ENCODE measurements at regions not wholly inside any gene's neighbourhood (a gene's known extent, or its start where the extent isn't known, plus 50 kb on each side); places are given as distances from the start of the nearest gene placed in this dataset.

DNA sequence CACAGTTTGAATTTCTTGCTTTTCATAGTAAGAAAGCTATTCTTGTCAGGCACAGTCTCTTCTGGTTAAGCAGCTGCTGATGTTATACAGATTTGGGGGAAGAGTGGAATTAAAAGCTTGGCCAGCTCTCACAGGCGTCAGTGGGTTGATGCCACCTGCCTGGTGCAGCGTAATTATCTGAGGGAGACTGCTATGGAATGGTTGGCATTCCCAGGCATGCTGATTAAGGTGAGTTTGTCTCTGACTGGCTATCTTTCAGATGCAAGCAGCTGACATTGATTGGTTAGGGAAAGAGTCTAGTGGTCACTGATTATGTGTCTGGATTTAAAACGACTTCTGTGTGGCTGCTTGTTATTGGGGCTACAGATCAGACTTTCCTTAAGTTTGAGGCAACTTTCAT, 948.4 kb downstream of the UQCRFS1 start:
- no peaks in the 10 kb centered on the region for H3K9me3 ChIP-seq (ENCODE audit: severe bottlenecking)
- H3K27me3 ChIP-seq (ENCODE audit: insufficient read depth, poor library complexity, severe bottlenecking), result peaks cover 7% of the 10 kb centered on the region
- no peak overlapping the region for H3K27ac ChIP-seq (ENCODE audit: poor library complexity, severe bottlenecking)
- TF ChIP-seq, protein P1, sequence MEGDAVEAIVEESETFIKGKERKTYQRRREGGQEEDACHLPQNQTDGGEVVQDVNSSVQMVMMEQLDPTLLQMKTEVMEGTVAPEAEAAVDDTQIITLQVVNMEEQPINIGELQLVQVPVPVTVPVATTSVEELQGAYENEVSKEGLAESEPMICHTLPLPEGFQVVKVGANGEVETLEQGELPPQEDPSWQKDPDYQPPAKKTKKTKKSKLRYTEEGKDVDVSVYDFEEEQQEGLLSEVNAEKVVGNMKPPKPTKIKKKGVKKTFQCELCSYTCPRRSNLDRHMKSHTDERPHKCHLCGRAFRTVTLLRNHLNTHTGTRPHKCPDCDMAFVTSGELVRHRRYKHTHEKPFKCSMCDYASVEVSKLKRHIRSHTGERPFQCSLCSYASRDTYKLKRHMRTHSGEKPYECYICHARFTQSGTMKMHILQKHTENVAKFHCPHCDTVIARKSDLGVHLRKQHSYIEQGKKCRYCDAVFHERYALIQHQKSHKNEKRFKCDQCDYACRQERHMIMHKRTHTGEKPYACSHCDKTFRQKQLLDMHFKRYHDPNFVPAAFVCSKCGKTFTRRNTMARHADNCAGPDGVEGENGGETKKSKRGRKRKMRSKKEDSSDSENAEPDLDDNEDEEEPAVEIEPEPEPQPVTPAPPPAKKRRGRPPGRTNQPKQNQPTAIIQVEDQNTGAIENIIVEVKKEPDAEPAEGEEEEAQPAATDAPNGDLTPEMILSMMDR (IDR thresholded peaks at IDR 0.05; ENCODE audit: poor library complexity, severe bottlenecking), result no peak
- H3K36me3 ChIP-seq (ENCODE audit: low read depth), result no peaks in the 10 kb centered on the region
- H3K4me3 ChIP-seq (ENCODE audit: severe bottlenecking), result no peak overlapping the region
- DNase-seq (ENCODE audit: low spot score) (no peak), ATAC-seq (ENCODE audit: low read depth) (no peak)
- no peaks in the 10 kb centered on the region for H3K4me1 ChIP-seq (ENCODE audit: insufficient read depth, poor library complexity, severe bottlenecking)

DNA sequence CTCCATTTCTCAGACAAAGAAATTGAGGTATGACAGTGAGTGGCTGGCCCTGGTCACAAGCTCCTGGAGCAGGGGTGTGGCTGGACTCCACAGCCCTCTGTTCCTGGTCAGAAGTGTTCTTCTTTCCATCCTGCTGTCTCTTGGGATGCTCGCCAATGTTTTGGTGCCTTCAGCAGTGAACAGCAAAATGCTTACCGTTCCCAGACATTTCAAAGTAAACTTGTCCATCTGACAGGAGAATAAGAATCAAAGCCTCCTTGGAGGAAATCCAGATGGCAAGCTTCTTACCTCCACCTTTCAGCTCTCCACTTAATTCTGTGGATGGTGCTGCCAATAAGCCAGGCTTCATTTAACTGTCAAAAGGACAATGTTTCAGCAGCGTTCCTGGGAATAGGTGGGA, 954.1 kb downstream of the UQCRFS1 start:
- Histone ChIP-seq H3K9me3 (ENCODE audit: severe bottlenecking) (no peaks in the 10 kb centered on the region), H3K36me3 (ENCODE audit: low read depth) (no peaks in the 10 kb centered on the region), H3K27ac (ENCODE audit: poor library complexity, severe bottlenecking) (no peak overlapping the region), H3K4me3 (ENCODE audit: severe bottlenecking) (no peak overlapping the region), H3K4me1 (ENCODE audit: insufficient read depth, poor library complexity, severe bottlenecking) (no peaks in the 10 kb centered on the region), H3K27me3 (ENCODE audit: insufficient read depth, poor library complexity, severe bottlenecking) (no peaks in the 10 kb centered on the region)
- no peak for DNase-seq (ENCODE audit: low spot score)
- ATAC-seq (ENCODE audit: low read depth), result no peak
- TF ChIP-seq, protein P1 (IDR thresholded peaks at IDR 0.05; ENCODE audit: poor library complexity, severe bottlenecking), result no peak

DNA sequence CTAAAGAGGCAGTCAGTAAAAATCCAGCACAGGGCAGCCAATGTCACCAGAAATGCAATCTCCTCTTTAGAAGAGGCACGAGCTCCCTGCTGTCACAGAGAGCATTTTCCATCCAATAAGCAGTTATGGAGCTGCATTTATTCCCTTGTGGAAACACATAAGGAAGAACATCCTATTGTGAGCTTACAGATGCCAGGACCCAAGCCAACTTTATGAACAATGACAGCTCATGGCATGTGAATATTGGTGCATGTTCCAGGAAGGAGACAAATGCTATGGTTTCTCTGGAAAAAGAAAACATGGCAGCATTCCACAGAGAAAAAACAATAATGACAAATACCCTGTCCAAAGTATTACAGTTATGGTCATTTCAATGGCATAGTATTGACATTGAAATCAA, 955.6 kb downstream of the UQCRFS1 start:
- ATAC-seq (ENCODE audit: low read depth), result no peak
- DNase-seq (ENCODE audit: low spot score), result no peak
- TF ChIP-seq, protein P1 (IDR thresholded peaks at IDR 0.05; ENCODE audit: poor library complexity, severe bottlenecking), result no peak
- H3K4me1 ChIP-seq (ENCODE audit: insufficient read depth, poor library complexity, severe bottlenecking), result no peaks in the 10 kb centered on the region
- no peak overlapping the region for H3K4me3 ChIP-seq (ENCODE audit: severe bottlenecking)
- H3K27me3 ChIP-seq (ENCODE audit: insufficient read depth, poor library complexity, severe bottlenecking), result no peaks in the 10 kb centered on the region
- no peaks in the 10 kb centered on the region for H3K36me3 ChIP-seq (ENCODE audit: low read depth)
- no peak overlapping the region for H3K27ac ChIP-seq (ENCODE audit: poor library complexity, severe bottlenecking)
- H3K9me3 ChIP-seq (ENCODE audit: severe bottlenecking), result no peaks in the 10 kb centered on the region

DNA sequence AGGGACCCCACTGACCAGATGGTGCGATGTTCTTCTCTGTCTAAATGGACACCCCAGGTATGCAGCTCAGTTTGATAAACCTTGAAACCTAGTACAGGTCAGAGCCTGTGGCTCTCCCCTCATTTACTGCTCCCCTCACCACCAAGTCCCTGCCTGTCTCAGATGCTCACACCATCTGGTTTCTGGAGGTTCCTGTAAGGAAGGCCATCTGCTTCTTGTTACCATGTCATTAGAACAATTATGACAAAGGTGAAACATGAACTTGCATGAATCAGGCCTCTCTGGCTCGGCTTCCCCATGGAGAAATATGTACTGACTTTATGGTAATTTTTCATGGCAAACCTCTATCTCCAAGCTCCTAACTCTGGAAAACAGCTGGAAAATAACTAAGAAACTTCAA, 965.7 kb downstream of the UQCRFS1 start:
- no peaks in the 10 kb centered on the region for H3K27me3 ChIP-seq (ENCODE audit: insufficient read depth, poor library complexity, severe bottlenecking)
- H3K36me3 ChIP-seq (ENCODE audit: low read depth), result no peaks in the 10 kb centered on the region
- no peak overlapping the region for H3K27ac ChIP-seq (ENCODE audit: poor library complexity, severe bottlenecking)
- no peaks in the 10 kb centered on the region for H3K4me1 ChIP-seq (ENCODE audit: insufficient read depth, poor library complexity, severe bottlenecking)
- no peak for DNase-seq (ENCODE audit: low spot score)
- no peak overlapping the region for H3K4me3 ChIP-seq (ENCODE audit: severe bottlenecking)
- TF ChIP-seq, protein P1 (IDR thresholded peaks at IDR 0.05; ENCODE audit: poor library complexity, severe bottlenecking), result no peak
- H3K9me3 ChIP-seq (ENCODE audit: severe bottlenecking), result no peaks in the 10 kb centered on the region
- ATAC-seq (ENCODE audit: low read depth), result no peak

DNA sequence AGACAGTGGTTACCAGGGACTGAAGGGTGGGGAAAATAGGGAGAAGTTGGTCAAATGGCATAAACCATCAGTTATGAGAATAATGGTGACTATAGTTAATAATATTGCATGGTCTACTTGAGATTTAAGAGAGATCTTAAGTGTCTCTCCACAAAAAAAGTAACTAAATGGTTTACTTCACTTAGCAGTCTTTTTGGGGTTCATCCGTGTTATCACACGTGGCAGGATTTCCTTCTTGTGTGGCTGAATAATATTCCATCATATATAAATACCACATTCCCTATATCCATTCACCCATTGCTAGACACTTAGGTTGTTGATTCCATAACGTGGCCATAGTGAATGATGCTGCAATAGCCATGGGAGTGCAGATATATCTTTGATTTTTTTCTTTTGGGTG, 967.0 kb downstream of the UQCRFS1 start:
- TF ChIP-seq, protein P1 (IDR thresholded peaks at IDR 0.05; ENCODE audit: poor library complexity, severe bottlenecking), result no peak
- DNase-seq (ENCODE audit: low spot score), result no peak
- H3K9me3 ChIP-seq (ENCODE audit: severe bottlenecking), result no peaks in the 10 kb centered on the region
- no peaks in the 10 kb centered on the region for H3K36me3 ChIP-seq (ENCODE audit: low read depth)
- H3K27me3 ChIP-seq (ENCODE audit: insufficient read depth, poor library complexity, severe bottlenecking), result no peaks in the 10 kb centered on the region
- no peak for ATAC-seq (ENCODE audit: low read depth)
- H3K4me1 ChIP-seq (ENCODE audit: insufficient read depth, poor library complexity, severe bottlenecking), result no peaks in the 10 kb centered on the region
- no peak overlapping the region for H3K4me3 ChIP-seq (ENCODE audit: severe bottlenecking)
- no peak overlapping the region for H3K27ac ChIP-seq (ENCODE audit: poor library complexity, severe bottlenecking)
